Hematopoietic multipotent progenitor cell treated with erythropoietin and hydrocortisone succinate and interleukin-3 and kit ligand, for 8 days (in vitro differentiated cells): ENCODE measurements at regions not wholly inside any gene's neighbourhood (a gene's known extent, or its start where the extent isn't known, plus 50 kb on each side); places are given as distances from the start of the nearest gene placed in this dataset.

ENCODE experiments used
- DNase-seq: peaks from one replicate; pipeline ENCODE4 v3.0.0-alpha.2; 2015

GRCh38 chrX:118167361-118167760 is 50.8 kb upstream of the KLHL13 start:
- DNase-seq: no peak

GRCh38 chrX:118171356-118171755 is 54.7 kb upstream of the KLHL13 start:
- no peak for DNase-seq

GRCh38 chrX:118174516-118175098 is 58.0 kb upstream of the KLHL13 start:
- no peak for DNase-seq

DNA sequence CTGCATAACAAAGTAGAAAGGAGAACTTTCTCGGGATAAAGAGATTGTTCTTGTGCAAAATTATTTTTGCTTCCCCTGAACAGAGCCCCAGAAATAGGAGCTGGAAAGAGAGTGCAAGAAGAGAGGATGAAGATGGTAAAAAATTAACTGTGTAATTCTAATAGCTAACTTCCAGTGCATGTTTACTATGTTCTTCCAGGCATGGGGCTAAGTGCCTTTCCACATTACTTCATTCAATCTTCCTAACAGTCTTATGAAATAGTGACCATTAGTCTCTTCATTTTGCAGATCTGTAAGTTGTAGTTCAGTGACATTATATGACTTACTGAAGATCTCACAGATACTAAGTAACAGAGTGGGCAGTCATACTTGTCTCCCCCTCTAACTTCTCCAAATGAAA is 61.1 kb upstream of the KLHL13 start:
- DNase-seq: no peak

DNA sequence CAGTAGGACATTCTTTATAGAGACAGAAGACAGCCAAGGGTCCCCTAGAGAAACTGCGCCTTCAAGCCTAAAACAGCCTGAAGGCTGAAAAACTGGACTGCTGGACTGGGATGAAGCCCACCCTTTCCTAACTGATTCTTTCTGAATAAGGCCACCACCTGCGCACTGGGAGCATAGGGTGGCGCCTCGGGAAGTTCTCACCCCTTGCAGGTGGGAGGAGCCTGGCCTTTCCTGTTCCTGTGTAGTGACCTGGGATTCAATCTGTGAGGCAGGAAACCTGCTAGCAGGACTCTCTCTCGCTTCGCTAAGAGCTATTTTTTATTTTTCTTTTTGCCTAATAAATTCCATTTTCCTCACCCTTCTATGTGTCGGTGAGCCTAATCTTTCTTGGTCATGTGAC is 61.8 kb upstream of the KLHL13 start:
- no peak for DNase-seq

- no peak for DNase-seq
These were observed 62.6 kb upstream of the KLHL13 start for GRCh38 chrX:118179161-118179560.

- no peak for DNase-seq
These were observed 63.1 kb upstream of the KLHL13 start for GRCh38 chrX:118179718-118180117.

DNA sequence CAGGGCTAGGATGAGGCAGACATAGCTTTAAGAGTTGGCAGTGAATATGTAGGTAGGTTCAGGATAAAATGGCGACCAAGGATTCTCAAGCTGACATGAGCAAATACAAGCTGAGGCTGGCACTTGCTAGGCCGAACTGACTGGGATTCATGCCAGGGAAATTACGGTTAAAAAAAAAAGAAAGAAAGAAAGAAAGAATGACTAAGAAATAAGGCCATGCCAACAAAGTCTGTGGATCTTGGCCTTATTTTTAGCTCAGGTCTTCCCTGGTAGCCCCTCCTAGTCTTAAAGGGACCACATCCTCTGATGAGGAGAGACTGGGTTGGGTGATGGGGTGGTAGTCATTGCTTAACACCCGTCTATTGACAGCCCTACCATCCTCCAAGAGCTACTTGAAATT is 64.4 kb upstream of the KLHL13 start:
- no peak for DNase-seq

GRCh38 chrX:118182025-118182424 is 65.4 kb upstream of the KLHL13 start:
- DNase-seq: no peak

DNA sequence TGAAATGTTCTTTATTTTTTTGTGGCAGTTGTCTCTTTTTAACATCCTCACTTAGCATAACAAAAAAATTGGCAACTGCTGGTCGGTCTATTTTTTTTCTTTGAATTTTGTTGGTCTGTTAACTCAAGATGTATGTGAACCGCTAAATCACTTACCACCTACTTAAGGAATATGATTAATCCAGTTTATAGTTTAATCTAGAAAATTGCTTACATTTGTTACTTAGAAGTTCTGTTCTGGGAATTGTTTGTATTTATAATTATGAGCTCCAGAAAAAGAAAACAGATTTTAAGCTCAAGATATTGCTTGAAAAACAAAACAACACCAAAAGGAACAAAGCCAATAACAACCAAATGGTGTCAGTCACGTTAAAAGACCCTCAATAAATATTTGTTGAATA is 66.1 kb upstream of the KLHL13 start:
- no peak for DNase-seq

GRCh38 chrX:118183606-118184005 is 67.0 kb upstream of the KLHL13 start:
- DNase-seq: peak; percentile 2

- DNase-seq: no peak
These were observed 70.5 kb upstream of the KLHL13 start for GRCh38 chrX:118187100-118187499.

- peak; percentile 8 for DNase-seq
These were observed 72.4 kb upstream of the KLHL13 start for GRCh38 chrX:118189000-118189399.

DNA sequence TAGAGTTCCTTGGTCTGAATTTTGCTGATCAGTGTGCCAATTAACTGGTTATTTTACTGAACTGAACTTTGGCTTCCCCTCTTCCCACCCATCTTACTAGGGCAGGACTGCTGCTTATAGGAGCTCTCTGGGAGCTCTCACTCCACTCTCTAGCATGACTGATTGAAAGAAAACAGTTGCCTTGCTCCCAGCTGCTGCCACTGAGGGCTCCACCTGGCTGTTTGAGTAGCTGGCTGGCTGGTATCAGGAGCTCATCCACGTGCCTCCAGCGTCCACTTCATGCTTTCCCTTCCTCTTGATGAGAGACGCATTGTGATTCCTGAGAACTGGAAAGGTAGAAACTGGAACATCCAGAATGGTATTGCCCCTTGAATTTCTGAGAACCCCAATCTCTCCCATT is 73.0 kb upstream of the KLHL13 start:
- DNase-seq: no peak

- no peak for DNase-seq
These were observed 81.1 kb upstream of the KLHL13 start for GRCh38 chrX:118197730-118198129.

DNA sequence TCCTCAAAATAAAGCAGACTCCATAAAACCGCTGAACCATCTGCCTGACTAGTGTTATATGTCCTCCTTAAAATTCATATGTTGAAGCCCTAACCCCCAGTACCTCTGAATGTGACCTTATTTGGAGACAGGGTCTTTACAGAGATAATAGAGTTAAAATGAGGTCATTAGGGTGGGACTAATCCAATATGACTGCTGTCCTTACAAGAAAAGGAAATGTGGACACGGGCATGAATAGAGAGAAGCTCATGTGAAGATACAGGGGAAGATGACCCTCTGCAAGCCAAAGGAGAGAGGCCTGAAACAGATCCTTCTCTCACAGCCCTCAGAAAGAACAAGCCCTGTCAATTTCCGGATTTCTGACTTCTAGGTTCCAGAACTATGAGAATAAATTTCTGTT is 82.0 kb upstream of the KLHL13 start:
- DNase-seq: no peak

DNA sequence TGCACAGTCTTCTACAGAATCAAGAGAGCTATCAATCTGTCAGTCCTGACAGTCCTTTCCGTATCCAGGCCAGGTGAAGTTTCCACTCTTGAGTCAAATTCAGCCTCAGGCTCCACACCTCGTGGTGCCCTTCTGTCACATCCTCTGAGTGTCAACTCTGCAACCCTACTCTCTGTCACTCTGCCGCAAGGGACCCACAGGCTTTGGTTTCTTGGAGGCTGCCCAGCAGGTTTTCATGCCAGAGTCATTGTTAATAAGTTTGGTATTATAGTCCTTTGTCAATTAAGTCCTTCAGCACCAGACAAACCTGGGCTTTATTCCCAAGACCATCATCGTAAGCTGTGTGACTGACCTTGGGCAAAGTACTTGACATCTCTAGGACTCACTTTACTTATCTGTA is 83.4 kb upstream of the KLHL13 start:
- no peak for DNase-seq

- no peak for DNase-seq
These were observed 89.1 kb upstream of the KLHL13 start for GRCh38 chrX:118205421-118206395.

DNA sequence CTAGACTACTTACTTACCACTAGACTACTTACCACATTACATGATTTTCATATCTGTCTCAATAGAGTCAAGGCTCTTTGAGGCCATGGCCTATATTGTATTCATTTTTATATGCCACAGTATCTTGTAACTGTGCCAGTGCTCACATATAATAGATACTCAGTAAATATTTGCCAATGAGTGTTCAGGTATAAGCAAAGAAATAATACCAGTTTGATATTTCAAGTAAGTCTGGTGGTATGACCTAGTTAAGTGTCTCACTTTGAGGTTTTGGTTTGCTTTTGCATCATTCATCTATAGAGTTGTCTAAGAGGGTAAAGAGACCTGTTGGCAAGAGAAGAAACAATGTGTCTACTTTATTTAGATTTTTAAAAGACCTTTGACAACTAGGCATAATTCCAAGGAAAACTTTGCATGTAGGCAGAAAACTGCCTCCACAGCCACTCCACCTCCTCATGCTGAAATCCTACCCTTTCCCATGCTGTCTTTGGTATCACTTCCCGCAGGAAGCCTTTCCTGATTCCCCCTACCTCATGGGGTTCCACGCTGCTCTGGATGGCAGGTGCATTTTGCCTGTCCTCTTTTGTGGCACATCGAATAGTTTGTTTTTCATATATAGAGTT is 91.3 kb upstream of the KLHL13 start:
- DNase-seq: no peak

DNA sequence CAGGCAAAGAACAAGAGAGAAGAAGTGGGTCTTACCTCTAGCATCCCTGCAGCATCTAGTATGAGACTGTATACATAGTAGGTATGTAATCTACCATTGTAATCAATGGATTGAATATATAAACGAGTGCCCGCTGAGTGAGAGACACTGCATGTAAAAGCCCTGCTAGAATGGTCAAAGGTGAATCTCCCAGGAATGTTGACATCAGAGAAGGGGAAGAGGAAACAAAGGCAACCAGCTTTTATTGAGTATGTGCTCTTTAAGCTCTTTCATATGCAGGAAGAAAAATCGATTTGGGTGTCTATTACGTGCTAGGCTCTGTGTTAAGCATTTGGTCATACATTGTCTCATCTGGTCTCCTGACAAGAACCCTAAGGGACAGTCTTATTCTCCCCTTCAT is 91.9 kb upstream of the KLHL13 start:
- DNase-seq: no peak

GRCh38 chrX:118211891-118212816 is 95.5 kb upstream of the KLHL13 start:
- no peak for DNase-seq

DNA sequence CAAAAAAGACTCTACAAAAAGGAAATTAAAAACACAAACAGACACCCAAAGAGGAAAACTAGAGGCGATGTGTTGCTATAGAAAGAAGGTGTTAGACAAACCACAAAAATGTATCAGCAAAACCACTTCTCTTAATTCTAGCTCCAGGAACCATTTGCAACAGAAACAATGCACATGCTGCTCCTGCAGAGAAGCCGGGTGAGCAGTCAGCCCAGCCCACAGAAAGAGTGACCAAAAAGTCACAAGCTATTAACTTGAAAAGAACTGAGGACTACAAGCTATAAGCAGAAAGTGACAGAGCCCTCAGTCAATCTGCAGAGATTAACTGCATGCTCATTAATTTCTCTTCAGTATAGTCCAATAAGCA is 96.2 kb upstream of the KLHL13 start:
- DNase-seq: no peak

DNA sequence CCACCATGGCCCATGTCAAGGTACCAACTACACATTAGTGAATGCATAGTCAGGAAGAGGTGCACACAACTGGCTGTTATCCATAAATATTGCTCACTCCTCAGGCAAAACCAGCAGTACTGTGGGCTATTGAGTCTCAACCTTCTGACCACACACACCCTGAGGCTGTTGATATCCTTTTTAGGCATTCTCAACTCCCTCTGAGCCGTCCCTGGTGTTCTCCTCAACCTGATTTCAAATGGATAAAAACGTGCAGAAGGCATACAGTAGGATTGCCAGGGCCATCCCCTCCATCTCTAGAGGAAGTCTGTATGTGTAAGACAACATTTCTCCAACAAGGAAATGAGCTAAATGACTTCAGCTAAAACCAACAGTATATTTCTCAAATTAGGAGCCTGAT is 98.7 kb upstream of the KLHL13 start:
- DNase-seq: no peak
